AG20443 (cell line): ENCODE measurements at regions not wholly inside any gene's neighbourhood (a gene's known extent, or its start where the extent isn't known, plus 50 kb on each side); places are given as distances from the start of the nearest gene placed in this dataset.
A peak's percentile ranks its signal among the peaks of the same experiment; 100 is the strongest.

Experiments used
- DNase-seq: peaks from one replicate; pipeline ENCODE4 v3.0.0; 2012; ENCODE audit warnings: low spot score, mixed read lengths

GRCh38 chr17:72501404-72502370 is 380.9 kb downstream of the SOX9 start:
- no peak for DNase-seq

DNA sequence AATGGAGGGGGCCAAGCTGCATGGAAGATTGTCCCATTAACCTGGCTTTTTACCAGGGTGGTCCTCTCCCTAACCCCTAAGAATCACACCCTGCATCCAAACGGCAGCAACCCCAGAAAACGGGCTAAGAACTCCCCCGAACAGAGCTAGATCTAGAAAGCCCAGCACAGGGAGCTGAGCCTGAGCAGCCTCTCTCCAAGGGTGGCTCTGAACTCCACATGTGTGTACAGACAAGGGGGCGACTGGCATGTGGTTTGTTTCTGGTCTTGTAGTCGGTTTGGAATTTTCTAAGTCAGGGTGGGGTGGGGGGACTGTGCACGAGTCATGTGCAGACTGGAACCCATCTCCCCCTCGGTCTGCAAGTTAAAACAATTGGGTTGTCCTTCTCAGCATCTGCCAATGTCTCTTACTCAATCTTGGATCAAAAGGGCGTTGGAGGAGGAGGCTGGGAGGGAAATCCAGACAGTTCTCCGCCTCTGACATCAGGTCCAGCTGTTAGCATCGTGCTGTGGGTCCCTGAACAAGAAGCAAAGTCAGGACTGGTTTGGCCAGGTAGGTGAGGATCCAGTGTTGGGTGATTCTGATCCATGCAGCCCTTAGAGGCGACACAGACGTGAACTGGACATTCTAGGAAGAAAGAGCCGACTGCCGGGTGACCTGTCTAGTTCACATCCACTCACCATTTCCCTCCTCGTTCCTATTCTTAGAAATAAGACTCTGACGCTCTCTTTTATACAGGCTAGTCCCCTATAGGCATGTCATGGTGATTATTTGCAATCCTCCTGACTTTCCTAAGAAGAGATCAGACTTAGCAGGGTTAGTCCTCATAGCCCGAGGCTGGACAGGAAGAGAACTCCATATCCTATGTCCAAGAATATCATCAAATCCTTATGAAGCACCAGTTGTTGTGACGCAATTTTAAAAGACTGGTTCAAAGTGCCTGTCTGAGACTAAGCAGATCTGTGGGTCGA is 381.8 kb downstream of the SOX9 start:
- DNase-seq: peak; percentile 54

DNA sequence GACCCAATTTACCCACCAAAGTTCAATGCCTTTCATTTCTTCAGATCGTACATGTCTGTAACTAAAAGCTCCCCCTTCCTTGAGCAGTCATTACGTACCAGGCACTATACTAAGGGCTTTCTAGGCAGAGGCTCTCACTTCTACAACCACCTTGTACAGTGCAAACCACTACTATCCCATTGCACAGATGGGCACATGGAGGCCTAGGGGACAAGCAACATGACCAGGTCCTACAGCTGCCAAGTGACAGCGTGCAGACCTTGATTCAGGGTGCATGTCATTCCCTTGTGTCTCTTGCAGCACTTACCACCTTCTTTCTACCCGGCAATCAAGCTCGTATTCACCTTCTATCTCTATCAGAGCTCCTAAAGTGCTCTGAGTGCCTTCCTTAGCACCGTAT is 382.7 kb downstream of the SOX9 start:
- DNase-seq: no peak

- no peak for DNase-seq
These were observed 384.0 kb downstream of the SOX9 start for GRCh38 chr17:72504783-72505182.

DNA sequence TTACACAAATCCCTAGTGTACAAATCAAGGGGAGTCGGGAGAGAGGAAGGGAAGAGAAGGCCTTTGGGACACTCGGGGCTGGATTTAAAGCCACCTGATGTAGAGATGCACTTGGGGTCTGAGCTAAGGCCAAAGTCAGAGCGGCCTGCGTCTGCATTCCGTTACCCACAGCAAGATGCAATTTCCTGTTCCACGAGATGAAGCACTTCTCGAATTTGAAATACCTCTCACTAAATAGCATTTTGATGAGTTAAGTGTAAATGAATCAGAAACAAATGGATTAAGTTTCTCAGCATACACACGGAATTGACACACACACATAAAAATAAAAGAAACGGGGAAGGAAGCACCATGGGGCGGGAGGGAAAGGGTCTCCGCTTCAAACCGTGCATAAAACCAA is 386.0 kb downstream of the SOX9 start:
- no peak for DNase-seq

DNA sequence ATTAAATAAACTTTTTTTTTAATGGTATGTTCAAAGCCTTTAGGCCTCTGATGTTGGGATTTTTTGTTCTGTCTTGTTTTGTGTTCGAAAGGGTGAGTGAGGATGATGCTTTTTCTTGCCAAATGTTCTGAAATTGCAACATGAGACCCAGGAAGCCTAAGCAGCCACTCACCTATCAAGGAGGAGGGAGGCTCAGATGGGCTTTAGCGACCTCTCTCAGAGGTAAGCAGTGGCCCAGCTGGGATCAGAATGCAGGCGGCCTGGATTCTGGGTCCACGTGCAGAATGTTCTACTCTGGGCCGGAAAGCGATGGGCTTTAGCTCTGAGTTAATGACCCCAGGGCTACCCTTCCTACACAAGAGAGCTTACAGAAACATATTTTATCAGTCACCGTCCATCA is 386.6 kb downstream of the SOX9 start:
- no peak for DNase-seq

GRCh38 chr17:72510351-72511016 is 389.7 kb downstream of the SOX9 start:
- DNase-seq: peak; percentile 29

DNA sequence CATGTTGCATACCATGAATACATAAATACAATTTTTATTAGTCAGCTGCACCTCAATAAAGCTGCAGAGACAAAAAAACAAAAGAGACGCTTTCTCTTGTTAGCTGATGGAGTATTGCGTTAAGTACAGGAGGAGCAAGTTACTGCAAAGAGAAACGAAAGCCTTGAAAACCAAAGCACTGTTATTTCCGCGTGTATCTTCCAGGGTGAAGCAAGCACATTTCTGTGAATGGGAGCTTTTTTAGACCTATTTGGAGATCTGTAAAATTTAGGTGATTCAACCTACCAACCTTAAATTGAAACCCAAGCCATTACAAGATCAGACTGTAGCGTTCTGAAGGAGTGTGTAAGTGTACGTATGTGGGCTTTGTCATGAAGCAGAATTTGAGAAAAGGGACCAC is 390.4 kb downstream of the SOX9 start:
- no peak for DNase-seq

GRCh38 chr17:72511874-72512273 is 391.1 kb downstream of the SOX9 start:
- DNase-seq: no peak

DNA sequence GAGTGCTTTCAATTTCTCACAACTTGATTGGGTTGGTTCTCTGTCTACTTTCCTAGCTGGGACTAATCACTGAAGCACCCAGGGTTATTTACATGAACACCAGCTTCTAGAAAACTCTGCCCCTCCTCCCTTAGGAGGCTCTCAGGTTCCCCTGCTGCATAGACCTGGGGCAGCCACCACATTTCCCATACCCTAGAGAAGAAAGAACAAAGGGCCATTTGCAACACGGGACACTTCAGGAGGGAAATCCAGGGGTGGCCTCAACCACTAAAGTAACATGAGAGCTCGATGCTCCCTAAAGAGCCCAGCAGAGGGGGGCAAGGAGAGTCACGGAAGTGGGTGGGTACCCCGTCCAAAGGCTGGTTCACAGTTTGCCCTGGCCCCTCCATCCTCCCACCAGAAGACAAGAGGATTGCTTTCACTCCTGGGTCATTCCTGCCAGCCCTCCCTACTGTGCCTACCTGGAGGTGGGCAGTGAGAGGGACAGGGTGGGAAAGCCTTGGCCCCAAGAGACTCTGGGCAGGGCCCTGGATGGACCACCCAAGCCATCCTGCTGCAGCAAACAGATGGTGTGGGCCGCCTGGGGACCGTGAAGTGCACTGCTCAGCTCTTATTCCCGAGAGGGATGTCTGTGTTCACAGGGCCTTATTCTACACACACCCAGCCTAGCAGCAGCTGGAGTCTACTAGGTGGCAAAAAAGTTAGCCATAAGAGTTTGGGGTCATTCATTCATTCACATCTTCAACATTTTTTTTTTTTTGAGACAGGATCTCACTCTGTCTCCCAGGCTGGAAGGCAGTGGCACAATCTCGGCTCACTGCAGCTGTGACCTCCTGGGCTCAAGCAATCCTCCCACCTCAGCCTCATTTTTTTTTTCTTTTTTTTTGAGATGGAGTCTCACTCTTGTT is 392.1 kb downstream of the SOX9 start:
- DNase-seq: no peak

DNA sequence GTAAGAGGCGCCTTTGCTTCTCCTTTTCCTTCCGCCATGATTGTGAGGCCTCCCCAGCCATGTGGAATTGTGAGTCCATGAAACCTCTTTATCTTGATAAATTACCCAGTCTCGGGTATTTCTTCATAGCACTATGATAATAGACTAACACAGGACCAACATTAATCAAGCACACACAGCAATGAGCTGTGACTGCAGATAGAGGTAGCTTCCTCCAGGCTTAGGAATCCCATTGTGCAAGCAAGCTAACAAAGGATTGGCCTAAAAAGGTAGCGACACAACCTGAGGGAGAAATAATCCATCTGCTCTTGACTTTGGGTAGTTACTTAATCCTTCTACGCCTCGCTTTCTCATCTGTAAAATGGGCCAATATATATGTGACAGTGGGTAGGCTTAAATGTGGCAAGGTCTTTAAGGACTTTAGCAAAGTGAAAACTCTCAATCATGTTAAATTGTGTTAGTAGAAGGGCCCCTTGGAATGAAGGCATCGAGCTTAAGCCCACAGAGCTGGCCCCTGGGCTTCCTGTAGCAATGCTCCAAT is 393.6 kb downstream of the SOX9 start:
- DNase-seq: no peak

- peak; percentile 70 for DNase-seq
These were observed 394.1 kb downstream of the SOX9 start for GRCh38 chr17:72514891-72515290.

GRCh38 chr17:72515291-72516065 is 394.7 kb downstream of the SOX9 start:
- peak; percentile 51 for DNase-seq

DNA sequence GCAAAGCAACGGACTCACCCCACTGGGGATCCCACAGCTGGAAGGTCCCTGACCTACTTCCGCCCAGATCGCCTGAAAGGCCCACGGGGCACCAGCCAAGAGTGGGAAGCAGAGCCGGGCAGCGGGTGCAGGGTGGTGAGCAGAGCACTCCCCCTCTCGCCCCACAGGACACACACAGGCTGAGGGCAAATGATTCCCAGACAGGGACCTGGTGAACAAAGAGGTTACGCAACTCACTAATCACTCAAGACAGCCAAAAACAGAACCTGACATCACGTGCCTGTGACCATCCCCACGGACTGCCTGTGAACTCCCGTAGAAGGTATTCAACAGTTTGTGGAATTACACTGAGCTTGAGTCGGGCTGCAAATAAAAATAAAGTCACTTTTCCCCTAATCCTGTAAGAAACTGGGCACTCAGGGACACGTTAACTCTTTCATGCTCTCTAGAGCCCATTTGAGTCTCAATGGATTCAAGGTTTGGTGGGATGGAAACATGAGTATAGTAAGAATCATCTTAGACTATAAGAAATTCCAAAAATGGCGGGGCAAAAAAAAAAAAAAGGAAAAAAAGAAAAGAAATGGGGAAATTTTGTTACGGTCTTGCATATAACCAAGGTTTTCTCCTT is 396.1 kb downstream of the SOX9 start:
- DNase-seq: no peak

- DNase-seq: no peak
These were observed 396.8 kb downstream of the SOX9 start for GRCh38 chr17:72517413-72518158.

GRCh38 chr17:72518159-72518732 is 397.4 kb downstream of the SOX9 start:
- DNase-seq: no peak

GRCh38 chr17:72518753-72519597 is 398.2 kb downstream of the SOX9 start:
- no peak for DNase-seq

GRCh38 chr17:72519598-72519936 is 398.7 kb downstream of the SOX9 start:
- no peak for DNase-seq
